ENCODE measurements at regions not wholly inside any gene's neighbourhood (a gene's known extent, or its start where the extent isn't known, plus 50 kb on each side); places are given as distances from the start of the nearest gene placed in this dataset.
A peak's percentile ranks its signal among the peaks of the same experiment; 100 is the strongest.

DNA sequence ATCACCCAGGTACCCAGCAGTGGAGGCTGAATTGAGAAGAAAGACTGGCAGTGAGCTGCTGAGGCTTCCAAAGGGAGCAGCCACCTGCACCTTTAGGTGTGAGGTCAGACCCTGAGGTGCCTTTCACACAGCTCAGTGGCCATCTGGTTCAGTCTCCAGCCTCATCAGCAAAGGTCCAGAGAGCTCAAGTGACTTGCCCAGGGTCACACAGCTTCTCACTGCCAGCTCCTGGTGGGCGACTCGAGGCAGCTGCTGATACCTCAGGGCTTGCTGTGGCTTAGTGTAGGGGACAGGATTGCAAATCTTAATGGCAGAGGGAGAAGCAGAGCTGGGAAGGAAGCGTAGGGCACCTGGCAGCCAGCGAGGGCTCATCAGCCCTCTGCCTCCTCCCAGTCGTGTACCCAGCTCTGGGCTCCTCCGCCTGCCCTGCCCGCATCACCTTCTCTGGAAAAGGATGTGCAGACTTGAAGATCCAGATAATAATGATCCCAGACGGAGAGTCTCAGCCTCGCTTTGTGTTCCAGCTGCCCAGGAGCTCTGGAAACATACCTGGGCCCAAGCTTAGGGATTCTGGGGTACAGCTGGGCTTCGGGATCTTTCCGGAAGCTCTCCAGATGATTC lies 165.3 kb upstream of the GSE1 start:
- CTCF ChIA-PET (ENCODE audit: low intra/inter-chr PET ratio, low total read pairs), result interaction anchor here (1.2 kb wide), 1 partner anchor 27 kb away, joined by 3 read pairs; no protein-coding TSS in a partner anchor
- no peaks in the 10 kb centered on the region for H3K79me2 ChIP-seq (ENCODE audit: insufficient read depth, low read length)
- no peak overlapping the region for H3K27ac ChIP-seq (ENCODE audit: extremely low read length, insufficient read depth, low read length)
- POLR2A ChIA-PET, result interaction anchor here (0.6 to 2.0 kb wide), 8 partner anchors 16 to 109 kb away, joined by 3 to 8 read pairs (median 4); no protein-coding TSS in a partner anchor
- no peak for ATAC-seq
- H3K9me3 ChIP-seq (ENCODE audit: low read length), result no peaks in the 10 kb centered on the region
- no TSS peak for BruUV-seq (replicated peaks)
- H3K4me2 ChIP-seq (ENCODE audit: low read depth, low read length), result peak overlapping the region; percentile 85
- intact Hi-C loops (cut with micrococcal nuclease; ENCODE audit: unreplicated experiment) (loop anchor here (2.0 to 5.0 kb wide), 3 partner anchors 25 to 163 kb away; no protein-coding TSS in a partner anchor), in situ Hi-C loops (cut with HindIII; ENCODE audit: extremely low pct_ligation_motif_present, low pct_unique_long_range_greater_than_20kb) (no loop called here)
- FAIRE-seq, result no peak
- peaks cover 9% of the 10 kb centered on the region; the same call in 1 of the 2 replicates for H4K20me1 ChIP-seq (ENCODE audit: insufficient read depth, low read length)
- DNase-seq (ENCODE audit: low spot score), result no peak
- H3K36me3 ChIP-seq (replicated peaks in 1 of 2; ENCODE audit: control insufficient read depth in 1 of 2, insufficient read depth in 2 of 2, low read length in 2 of 2), result no peaks in the 10 kb centered on the region
- H2AFZ ChIP-seq (ENCODE audit: low read length), result no peak overlapping the region
- peaks cover 59% of the 10 kb centered on the region for H3K4me1 ChIP-seq (ENCODE audit: insufficient read depth, low read length)
- no peak overlapping the region for H3K9ac ChIP-seq (ENCODE audit: insufficient read depth, low read depth, low read length)
- WGBS (ENCODE audit: low lambda C conversion rate), result 89% methylated on average over 11 of the region's 11 CpGs
- H3K27me3 ChIP-seq (ENCODE audit: control insufficient read depth in 1 of 2, insufficient read depth in 2 of 2, low read length in 2 of 2), result peaks cover 5 to 51% of the 10 kb centered on the region in 2 experiments
- H3K4me3 ChIP-seq (replicated peaks in 1 of 3; ENCODE audit: insufficient read depth in 1 of 3, low read depth in 2 of 3, low read length in 3 of 3), result peak overlapping the region in 1 of 3 experiments; percentile 59; a peak in 2 of 6 replicates
- TF ChIP-seq POLR2A (IDR thresholded peaks at IDR 0.05; ENCODE audit: insufficient read depth in 1 of 2, low read depth in 2 of 2, low read length in 2 of 2) (no peak), MAZ (IDR thresholded peaks at IDR 0.05; ENCODE audit: borderline replicate concordance, low read depth, low read length) (no peak), MAZ (CRISPR knock-in tag; IDR thresholded peaks at IDR 0.05; ENCODE audit: low read depth) (0 out of 2 replicates have a peak, but pooled peaks have one; percentile 16), ZNF768 (CRISPR knock-in tag; IDR thresholded peaks at IDR 0.05) (peak; percentile 99), MYC (CRISPR knock-in tag; IDR thresholded peaks at IDR 0.05; ENCODE audit: borderline replicate concordance) (0 out of 2 replicates have a peak, but pooled peaks have one; percentile 31), HOXA3 (CRISPR knock-in tag; IDR thresholded peaks at IDR 0.05) (0 out of 2 replicates have a peak, but pooled peaks have one; percentile 21), ZMYM3 (CRISPR knock-in tag; IDR thresholded peaks at IDR 0.05) (peak; percentile 62), TBX2 (CRISPR knock-in tag; IDR thresholded peaks at IDR 0.05; ENCODE audit: borderline replicate concordance) (peak; percentile 56), ZNF292 (CRISPR knock-in tag; IDR thresholded peaks at IDR 0.05; ENCODE audit: borderline replicate concordance, low read depth) (0 out of 2 replicates have a peak, but pooled peaks have one; percentile 1), SALL2 (CRISPR knock-in tag; IDR thresholded peaks at IDR 0.05) (no peak)
- TF ChIP-seq, protein P1, sequence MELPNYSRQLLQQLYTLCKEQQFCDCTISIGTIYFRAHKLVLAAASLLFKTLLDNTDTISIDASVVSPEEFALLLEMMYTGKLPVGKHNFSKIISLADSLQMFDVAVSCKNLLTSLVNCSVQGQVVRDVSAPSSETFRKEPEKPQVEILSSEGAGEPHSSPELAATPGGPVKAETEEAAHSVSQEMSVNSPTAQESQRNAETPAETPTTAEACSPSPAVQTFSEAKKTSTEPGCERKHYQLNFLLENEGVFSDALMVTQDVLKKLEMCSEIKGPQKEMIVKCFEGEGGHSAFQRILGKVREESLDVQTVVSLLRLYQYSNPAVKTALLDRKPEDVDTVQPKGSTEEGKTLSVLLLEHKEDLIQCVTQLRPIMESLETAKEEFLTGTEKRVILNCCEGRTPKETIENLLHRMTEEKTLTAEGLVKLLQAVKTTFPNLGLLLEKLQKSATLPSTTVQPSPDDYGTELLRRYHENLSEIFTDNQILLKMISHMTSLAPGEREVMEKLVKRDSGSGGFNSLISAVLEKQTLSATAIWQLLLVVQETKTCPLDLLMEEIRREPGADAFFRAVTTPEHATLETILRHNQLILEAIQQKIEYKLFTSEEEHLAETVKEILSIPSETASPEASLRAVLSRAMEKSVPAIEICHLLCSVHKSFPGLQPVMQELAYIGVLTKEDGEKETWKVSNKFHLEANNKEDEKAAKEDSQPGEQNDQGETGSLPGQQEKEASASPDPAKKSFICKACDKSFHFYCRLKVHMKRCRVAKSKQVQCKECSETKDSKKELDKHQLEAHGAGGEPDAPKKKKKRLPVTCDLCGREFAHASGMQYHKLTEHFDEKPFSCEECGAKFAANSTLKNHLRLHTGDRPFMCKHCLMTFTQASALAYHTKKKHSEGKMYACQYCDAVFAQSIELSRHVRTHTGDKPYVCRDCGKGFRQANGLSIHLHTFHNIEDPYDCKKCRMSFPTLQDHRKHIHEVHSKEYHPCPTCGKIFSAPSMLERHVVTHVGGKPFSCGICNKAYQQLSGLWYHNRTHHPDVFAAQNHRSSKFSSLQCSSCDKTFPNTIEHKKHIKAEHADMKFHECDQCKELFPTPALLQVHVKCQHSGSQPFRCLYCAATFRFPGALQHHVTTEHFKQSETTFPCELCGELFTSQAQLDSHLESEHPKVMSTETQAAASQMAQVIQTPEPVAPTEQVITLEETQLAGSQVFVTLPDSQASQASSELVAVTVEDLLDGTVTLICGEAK (IDR thresholded peaks at IDR 0.05), result no peak
- TF ChIP-seq, protein P1 (CRISPR knock-in tag; IDR thresholded peaks at IDR 0.05), result peak; percentile 37; the same call in 1 of the 2 replicates
- TF ChIP-seq, protein P2, sequence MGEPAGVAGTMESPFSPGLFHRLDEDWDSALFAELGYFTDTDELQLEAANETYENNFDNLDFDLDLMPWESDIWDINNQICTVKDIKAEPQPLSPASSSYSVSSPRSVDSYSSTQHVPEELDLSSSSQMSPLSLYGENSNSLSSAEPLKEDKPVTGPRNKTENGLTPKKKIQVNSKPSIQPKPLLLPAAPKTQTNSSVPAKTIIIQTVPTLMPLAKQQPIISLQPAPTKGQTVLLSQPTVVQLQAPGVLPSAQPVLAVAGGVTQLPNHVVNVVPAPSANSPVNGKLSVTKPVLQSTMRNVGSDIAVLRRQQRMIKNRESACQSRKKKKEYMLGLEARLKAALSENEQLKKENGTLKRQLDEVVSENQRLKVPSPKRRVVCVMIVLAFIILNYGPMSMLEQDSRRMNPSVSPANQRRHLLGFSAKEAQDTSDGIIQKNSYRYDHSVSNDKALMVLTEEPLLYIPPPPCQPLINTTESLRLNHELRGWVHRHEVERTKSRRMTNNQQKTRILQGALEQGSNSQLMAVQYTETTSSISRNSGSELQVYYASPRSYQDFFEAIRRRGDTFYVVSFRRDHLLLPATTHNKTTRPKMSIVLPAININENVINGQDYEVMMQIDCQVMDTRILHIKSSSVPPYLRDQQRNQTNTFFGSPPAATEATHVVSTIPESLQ (CRISPR knock-in tag; conservative IDR thresholded peaks at IDR 0.05), result no peak
